Endothelial cell (in vitro differentiated cells): ENCODE measurements at regions not wholly inside any gene's neighbourhood (a gene's known extent, or its start where the extent isn't known, plus 50 kb on each side); places are given as distances from the start of the nearest gene placed in this dataset.

Source experiments
- DNase-seq: peaks from one replicate; pipeline ENCODE4 v3.0.0; 2021; ENCODE audit warnings: low spot score
- H3K27ac Mint-ChIP-seq: one replicate; pipeline ENCODE4 v1.8.0; 2021; ENCODE audit warnings: mixed read lengths, inconsistent platforms; ENCODE audit not compliant: unreplicated experiment
- H3K27me3 Mint-ChIP-seq: one replicate; pipeline ENCODE4 v1.8.0; 2021; ENCODE audit warnings: mild to moderate bottlenecking, moderate library complexity, mixed read lengths, inconsistent platforms; ENCODE audit not compliant: unreplicated experiment
- H3K36me3 Mint-ChIP-seq: one replicate; pipeline ENCODE4 v1.8.0; 2021; ENCODE audit warnings: mild to moderate bottlenecking, low read depth, mixed read lengths, inconsistent platforms; ENCODE audit not compliant: unreplicated experiment
- H3K4me1 Mint-ChIP-seq: one replicate; pipeline ENCODE4 v1.8.0; 2021; ENCODE audit warnings: mild to moderate bottlenecking, mixed read lengths, inconsistent platforms; ENCODE audit not compliant: unreplicated experiment
- H3K4me3 Mint-ChIP-seq: one replicate; pipeline ENCODE4 v1.8.0; 2021; ENCODE audit warnings: mild to moderate bottlenecking, mixed read lengths, inconsistent platforms; ENCODE audit not compliant: unreplicated experiment
- H3K9me3 Mint-ChIP-seq: one replicate; pipeline ENCODE4 v1.8.0; 2021; ENCODE audit warnings: mixed read lengths, inconsistent platforms; ENCODE audit not compliant: unreplicated experiment
- CTCF ChIP-seq: fragments of 200-600 bp; sonication (generic); IDR thresholded peaks from one replicate; pipeline ENCODE4 v1.5.0; 2021; ENCODE audit warnings: antibody characterized with exemption; ENCODE audit not compliant: unreplicated experiment

DNA sequence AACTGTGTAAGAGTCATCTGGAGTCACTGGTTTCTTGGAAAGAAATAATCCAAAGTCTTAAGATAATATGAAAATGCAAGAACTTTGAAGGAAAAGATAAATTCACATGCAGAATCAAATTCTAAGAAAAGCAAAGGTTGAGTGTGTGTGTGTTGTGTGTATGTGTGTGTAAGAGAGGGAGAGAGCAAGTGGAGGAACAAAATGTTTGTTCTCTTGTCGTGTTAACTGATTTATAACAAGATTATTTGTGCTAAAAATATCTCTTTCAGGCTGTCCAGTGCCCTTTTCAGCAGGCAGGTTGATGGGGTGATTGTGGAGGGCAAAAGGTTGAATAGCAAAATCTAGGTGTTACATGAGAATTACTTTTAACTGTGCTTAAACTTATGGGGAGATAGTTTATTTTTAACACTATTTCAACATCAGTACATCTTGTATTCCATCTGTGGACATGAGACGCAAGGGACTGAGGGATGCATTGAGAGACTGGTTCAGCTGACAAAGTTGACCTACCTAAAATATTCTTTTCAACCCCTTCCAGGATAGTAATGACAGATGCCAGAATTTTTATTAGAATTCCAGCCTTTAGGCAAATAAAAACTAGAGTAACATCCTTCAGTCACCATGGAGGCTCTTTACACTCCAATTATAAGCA is 342.4 kb upstream of the CD180 start:
- TF ChIP-seq CTCF = no peak
- no peaks in the 10 kb centered on the region for H3K27me3 Mint-ChIP-seq
- H3K27ac Mint-ChIP-seq = no peak overlapping the region
- DNase-seq = no peak
- H3K9me3 Mint-ChIP-seq = no peaks in the 10 kb centered on the region
- peaks cover 3% of the 10 kb centered on the region for H3K4me1 Mint-ChIP-seq
- no peaks in the 10 kb centered on the region for H3K36me3 Mint-ChIP-seq
- H3K4me3 Mint-ChIP-seq = no peak overlapping the region

GRCh38 chr5:67537439-67538148 is 341.0 kb upstream of the CD180 start:
- DNase-seq = no peak
- peaks cover 3% of the 10 kb centered on the region for H3K4me1 Mint-ChIP-seq
- no peak for TF ChIP-seq CTCF

DNA sequence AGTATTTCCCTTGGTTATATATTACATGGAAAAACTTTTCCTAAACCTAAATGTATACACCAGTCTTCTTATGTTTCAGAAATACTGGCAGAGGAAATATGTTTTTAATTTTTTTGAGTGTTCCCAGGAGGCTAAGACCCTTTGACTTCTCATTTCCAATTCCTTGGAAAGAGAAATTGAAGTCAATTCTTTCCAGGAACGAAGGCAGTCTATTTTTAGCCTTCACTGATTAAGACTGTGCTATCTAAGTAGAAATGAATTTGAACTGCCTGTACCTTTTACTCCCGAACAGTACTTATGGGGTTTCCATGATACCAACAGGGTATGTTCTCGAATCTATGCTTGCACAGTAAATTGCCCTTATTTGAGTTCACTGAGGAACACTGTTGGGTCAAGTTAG is 340.3 kb upstream of the CD180 start:
- Mint-ChIP-seq H3K4me3 (no peak overlapping the region), H3K36me3 (no peaks in the 10 kb centered on the region), H3K27me3 (no peaks in the 10 kb centered on the region), H3K9me3 (no peaks in the 10 kb centered on the region), H3K27ac (no peak overlapping the region), H3K4me1 (peaks cover 3% of the 10 kb centered on the region)
- no peak for TF ChIP-seq CTCF
- DNase-seq = no peak

More at GRCh38 chr5:67537439-67538148, 341.0 kb upstream of the CD180 start:
- no peaks in the 10 kb centered on the region for H3K36me3 Mint-ChIP-seq
- no peak overlapping the region for H3K27ac Mint-ChIP-seq
- H3K4me3 Mint-ChIP-seq = no peak overlapping the region
- no peaks in the 10 kb centered on the region for H3K27me3 Mint-ChIP-seq
- H3K9me3 Mint-ChIP-seq = no peaks in the 10 kb centered on the region

DNA sequence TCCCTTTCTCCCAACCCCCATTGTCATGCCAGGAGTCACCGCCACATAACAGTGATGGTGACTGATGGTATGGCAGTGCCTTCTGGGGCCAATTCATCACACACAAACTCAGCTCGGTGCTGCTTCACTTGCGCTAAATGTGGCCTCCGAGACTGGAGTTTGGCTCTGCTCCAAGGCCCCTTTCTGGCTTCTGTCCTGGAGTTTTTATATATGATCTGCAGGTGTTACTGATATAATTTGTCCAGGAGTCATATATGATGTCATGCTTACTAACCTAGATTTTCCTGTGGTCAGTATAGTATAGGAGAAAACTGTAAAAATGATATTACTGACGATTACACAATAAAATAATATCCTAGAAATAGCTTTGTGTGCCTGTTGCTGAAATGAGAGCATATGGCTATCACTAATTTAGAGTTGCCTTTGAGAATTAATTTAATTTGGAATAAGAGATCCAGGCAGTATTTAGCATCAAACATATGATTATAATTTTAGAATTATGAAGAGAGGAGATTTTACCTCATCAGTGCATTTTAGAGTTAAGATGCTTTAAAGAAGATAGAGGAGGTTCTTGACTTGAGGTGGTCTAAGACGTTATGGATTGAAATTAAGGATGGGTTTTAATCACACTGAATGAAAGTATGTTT is 334.1 kb upstream of the CD180 start:
- TF ChIP-seq CTCF = no peak
- Mint-ChIP-seq H3K4me1 (peaks cover 3% of the 10 kb centered on the region), H3K4me3 (no peak overlapping the region), H3K36me3 (no peaks in the 10 kb centered on the region), H3K27me3 (no peaks in the 10 kb centered on the region), H3K9me3 (no peaks in the 10 kb centered on the region), H3K27ac (no peak overlapping the region)
- DNase-seq = no peak

GRCh38 chr5:67528953-67529352 is 332.4 kb upstream of the CD180 start:
- H3K27me3 Mint-ChIP-seq = no peaks in the 10 kb centered on the region
- TF ChIP-seq CTCF = no peak

More at GRCh38 chr5:67528953-67529352, 332.4 kb upstream of the CD180 start:
- Mint-ChIP-seq H3K9me3 (no peaks in the 10 kb centered on the region), H3K27ac (no peak overlapping the region), H3K4me1 (no peaks in the 10 kb centered on the region), H3K4me3 (no peak overlapping the region), H3K36me3 (no peaks in the 10 kb centered on the region)
- DNase-seq = no peak
